ENCODE measurements at regions not wholly inside any gene's neighbourhood (a gene's known extent, or its start where the extent isn't known, plus 50 kb on each side); places are given as distances from the start of the nearest gene placed in this dataset.

GRCh38 chrX:139191286-139191685, 339.3 kb upstream of the F9 start:
- H3K4me1 ChIP-seq (ENCODE audit: control insufficient read depth in 2 of 2, insufficient read depth in 2 of 2, low read length in 2 of 2): no peaks in the 10 kb centered on the region
- DNase-seq (no peak), ATAC-seq (ENCODE audit: low read depth) (no peak)
- no peak overlapping the region for H3K4me2 ChIP-seq (replicated peaks; ENCODE audit: low read depth, low read length, poor library complexity, severe bottlenecking)
- H2AFZ ChIP-seq (ENCODE audit: insufficient read depth, low read depth, low read length, poor library complexity, severe bottlenecking): no peak overlapping the region
- no peaks in the 10 kb centered on the region for H3K79me2 ChIP-seq (ENCODE audit: control insufficient read depth, insufficient read depth, low read length)
- no peaks in the 10 kb centered on the region for H3K36me3 ChIP-seq (replicated peaks in 1 of 2; ENCODE audit: control extremely low read depth in 1 of 2, control insufficient read depth in 1 of 2, extremely low read depth in 1 of 2, insufficient read depth in 2 of 2, low read length in 1 of 2)
- CTCF ChIA-PET: no interaction called here
- Mint-ChIP-seq H3K9me3 (ENCODE audit: insufficient read depth) (no peaks in the 10 kb centered on the region), H3K27me3 (peaks cover 16% of the 10 kb centered on the region), H3K4me3 (no peak overlapping the region), H3K4me1 (peaks cover 2% of the 10 kb centered on the region), H3K27ac (no peak overlapping the region)
- H3K9me3 ChIP-seq (ENCODE audit: control extremely low read depth in 1 of 3, control insufficient read depth in 2 of 3, insufficient read depth in 1 of 3, low read length in 2 of 3): no peaks in the 10 kb centered on the region
- intact Hi-C loops (cut with micrococcal nuclease): no loop called here
- H3K27ac ChIP-seq (ENCODE audit: low read length in 2 of 2): no peak overlapping the region
- no CpG with 5 or more reads among the region's 2 CpGs for WGBS (ENCODE audit: insufficient coverage)
- no peaks in the 10 kb centered on the region for H4K20me1 ChIP-seq (ENCODE audit: control insufficient read depth, insufficient read depth, low read length, poor library complexity, severe bottlenecking)
- no peak overlapping the region for H3K9ac ChIP-seq (ENCODE audit: low read length)
- TF ChIP-seq, protein P1, sequence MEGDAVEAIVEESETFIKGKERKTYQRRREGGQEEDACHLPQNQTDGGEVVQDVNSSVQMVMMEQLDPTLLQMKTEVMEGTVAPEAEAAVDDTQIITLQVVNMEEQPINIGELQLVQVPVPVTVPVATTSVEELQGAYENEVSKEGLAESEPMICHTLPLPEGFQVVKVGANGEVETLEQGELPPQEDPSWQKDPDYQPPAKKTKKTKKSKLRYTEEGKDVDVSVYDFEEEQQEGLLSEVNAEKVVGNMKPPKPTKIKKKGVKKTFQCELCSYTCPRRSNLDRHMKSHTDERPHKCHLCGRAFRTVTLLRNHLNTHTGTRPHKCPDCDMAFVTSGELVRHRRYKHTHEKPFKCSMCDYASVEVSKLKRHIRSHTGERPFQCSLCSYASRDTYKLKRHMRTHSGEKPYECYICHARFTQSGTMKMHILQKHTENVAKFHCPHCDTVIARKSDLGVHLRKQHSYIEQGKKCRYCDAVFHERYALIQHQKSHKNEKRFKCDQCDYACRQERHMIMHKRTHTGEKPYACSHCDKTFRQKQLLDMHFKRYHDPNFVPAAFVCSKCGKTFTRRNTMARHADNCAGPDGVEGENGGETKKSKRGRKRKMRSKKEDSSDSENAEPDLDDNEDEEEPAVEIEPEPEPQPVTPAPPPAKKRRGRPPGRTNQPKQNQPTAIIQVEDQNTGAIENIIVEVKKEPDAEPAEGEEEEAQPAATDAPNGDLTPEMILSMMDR (IDR thresholded peaks at IDR 0.05): no peak
- TF ChIP-seq EZH2 (IDR thresholded peaks at IDR 0.05; ENCODE audit: borderline replicate concordance, insufficient read depth, low read depth, low read length, poor library complexity, severe bottlenecking): no peak
- POLR2A ChIA-PET: no interaction called here
- H3K4me3 ChIP-seq (ENCODE audit: control extremely low read depth in 1 of 5, extremely low read depth in 1 of 5, insufficient read depth in 1 of 5, low read depth in 2 of 5, low read length in 4 of 5): no peak overlapping the region
- H3K27me3 ChIP-seq (replicated peaks in 1 of 4; ENCODE audit: control extremely low read depth in 1 of 4, control insufficient read depth in 3 of 4, insufficient read depth in 4 of 4, low read length in 3 of 4): peaks cover 0 to 5% (median 2%) of the 10 kb centered on the region in 4 experiments

- Histone ChIP-seq H3K27me3 (replicated peaks in 1 of 4; ENCODE audit: control extremely low read depth in 1 of 4, control insufficient read depth in 3 of 4, insufficient read depth in 4 of 4, low read length in 3 of 4) (no peaks in the 10 kb centered on the region), H3K4me1 (ENCODE audit: control insufficient read depth in 2 of 2, insufficient read depth in 2 of 2, low read length in 2 of 2) (no peaks in the 10 kb centered on the region), H3K79me2 (ENCODE audit: control insufficient read depth, insufficient read depth, low read length) (no peaks in the 10 kb centered on the region), H3K9me3 (ENCODE audit: control extremely low read depth in 1 of 3, control insufficient read depth in 2 of 3, insufficient read depth in 1 of 3, low read length in 2 of 3) (no peaks in the 10 kb centered on the region), H3K36me3 (replicated peaks in 1 of 2; ENCODE audit: control extremely low read depth in 1 of 2, control insufficient read depth in 1 of 2, extremely low read depth in 1 of 2, insufficient read depth in 2 of 2, low read length in 1 of 2) (no peaks in the 10 kb centered on the region), H3K4me2 (replicated peaks; ENCODE audit: low read depth, low read length, poor library complexity, severe bottlenecking) (no peak overlapping the region), H3K27ac (ENCODE audit: low read length in 2 of 2) (no peak overlapping the region), H3K4me3 (ENCODE audit: control extremely low read depth in 1 of 5, extremely low read depth in 1 of 5, insufficient read depth in 1 of 5, low read depth in 2 of 5, low read length in 4 of 5) (no peak overlapping the region), H3K9ac (ENCODE audit: low read length) (no peak overlapping the region), H4K20me1 (ENCODE audit: control insufficient read depth, insufficient read depth, low read length, poor library complexity, severe bottlenecking) (no peaks in the 10 kb centered on the region), H2AFZ (ENCODE audit: insufficient read depth, low read depth, low read length, poor library complexity, severe bottlenecking) (no peak overlapping the region)
- ChIA-PET CTCF (no interaction called here), POLR2A (no interaction called here)
- Mint-ChIP-seq H3K9me3 (ENCODE audit: insufficient read depth) (no peaks in the 10 kb centered on the region), H3K27ac (no peak overlapping the region), H3K4me1 (no peaks in the 10 kb centered on the region), H3K27me3 (no peaks in the 10 kb centered on the region), H3K4me3 (no peak overlapping the region)
- DNase-seq (no peak), ATAC-seq (ENCODE audit: low read depth) (no peak)
- WGBS (ENCODE audit: insufficient coverage): 95% methylated on average over 4 of the region's 4 CpGs
- TF ChIP-seq, protein P1 (IDR thresholded peaks at IDR 0.05): no peak
- TF ChIP-seq EZH2 (IDR thresholded peaks at IDR 0.05; ENCODE audit: borderline replicate concordance, insufficient read depth, low read depth, low read length, poor library complexity, severe bottlenecking): no peak
- intact Hi-C loops (cut with micrococcal nuclease): no loop called here
These were observed 342.8 kb upstream of the F9 start for GRCh38 chrX:139187738-139188137.
